ENCODE measurements at regions not wholly inside any gene's neighbourhood (a gene's known extent, or its start where the extent isn't known, plus 50 kb on each side); places are given as distances from the start of the nearest gene placed in this dataset.

DNA sequence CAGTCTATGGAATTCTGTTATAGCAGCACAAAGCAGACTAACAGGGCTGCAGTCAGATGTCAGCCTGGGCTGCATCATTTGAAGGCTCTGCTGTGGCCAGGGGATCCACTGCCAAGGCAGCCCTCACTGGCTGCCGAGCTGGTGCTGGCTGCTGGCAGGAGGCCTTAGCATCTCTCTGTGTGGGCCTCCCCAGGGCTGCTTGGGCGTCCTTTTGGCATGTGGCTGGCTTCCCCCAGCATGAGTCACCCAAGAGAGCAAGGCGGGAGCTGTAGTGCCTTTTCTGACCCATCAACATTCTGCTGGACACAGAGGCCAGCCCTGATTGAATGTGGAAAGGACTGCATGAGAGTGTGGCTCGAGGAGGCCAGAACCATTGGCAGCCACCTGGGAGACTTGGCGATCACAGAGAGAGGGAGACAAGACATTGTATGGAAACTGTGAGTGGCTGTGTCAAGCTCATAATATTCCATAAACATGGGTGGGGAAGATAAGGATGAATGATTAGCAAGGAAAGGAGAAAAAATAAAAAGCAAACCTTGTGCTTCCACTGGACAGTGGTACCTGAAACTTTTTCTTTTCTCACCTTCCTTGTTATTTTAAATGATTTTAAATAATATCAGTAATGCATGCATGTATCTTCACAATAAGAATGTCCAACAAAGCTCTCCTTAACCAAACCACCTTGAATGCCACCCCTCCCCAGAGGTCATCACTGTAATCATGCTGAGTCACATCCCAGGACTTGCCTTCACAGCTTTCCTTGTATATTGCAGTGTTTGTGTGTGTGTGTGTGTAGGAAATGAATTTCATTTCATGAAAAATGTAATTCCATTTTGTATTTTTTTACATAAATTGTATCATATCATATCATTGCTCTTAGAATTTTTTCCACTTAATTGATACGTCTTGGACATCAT is 55.0 kb upstream of the VSX1 start:
- DNase-seq (ENCODE audit: low spot score) (no peak), ATAC-seq (peak; percentile 17; the same call in 2 of the 3 replicates)
- Mint-ChIP-seq H3K27me3 (ENCODE audit: insufficient read depth, low read depth, poor library complexity) (peaks cover 7% of the 10 kb centered on the region), H3K27ac (no peak overlapping the region), H3K36me3 (ENCODE audit: low read depth) (no peaks in the 10 kb centered on the region), H3K4me1 (peaks cover 10% of the 10 kb centered on the region; the same call in 1 of the 3 replicates), H3K4me3 (no peak overlapping the region), H3K9me3 (no peaks in the 10 kb centered on the region; the same call in 2 of the 3 replicates)
- no peaks in the 10 kb centered on the region for H3K79me2 ChIP-seq (replicated peaks; ENCODE audit: insufficient read depth)
- no peaks in the 10 kb centered on the region for H3K36me3 ChIP-seq (ENCODE audit: insufficient read depth)
- H2AFZ ChIP-seq, result peak overlapping the region; percentile 69; the same call in 1 of the 2 replicates
- H3K27ac ChIP-seq (ENCODE audit: low read depth), result no peak overlapping the region
- no peaks in the 10 kb centered on the region for H3F3A ChIP-seq (replicated peaks; ENCODE audit: low read depth)
- TF ChIP-seq, protein P1, sequence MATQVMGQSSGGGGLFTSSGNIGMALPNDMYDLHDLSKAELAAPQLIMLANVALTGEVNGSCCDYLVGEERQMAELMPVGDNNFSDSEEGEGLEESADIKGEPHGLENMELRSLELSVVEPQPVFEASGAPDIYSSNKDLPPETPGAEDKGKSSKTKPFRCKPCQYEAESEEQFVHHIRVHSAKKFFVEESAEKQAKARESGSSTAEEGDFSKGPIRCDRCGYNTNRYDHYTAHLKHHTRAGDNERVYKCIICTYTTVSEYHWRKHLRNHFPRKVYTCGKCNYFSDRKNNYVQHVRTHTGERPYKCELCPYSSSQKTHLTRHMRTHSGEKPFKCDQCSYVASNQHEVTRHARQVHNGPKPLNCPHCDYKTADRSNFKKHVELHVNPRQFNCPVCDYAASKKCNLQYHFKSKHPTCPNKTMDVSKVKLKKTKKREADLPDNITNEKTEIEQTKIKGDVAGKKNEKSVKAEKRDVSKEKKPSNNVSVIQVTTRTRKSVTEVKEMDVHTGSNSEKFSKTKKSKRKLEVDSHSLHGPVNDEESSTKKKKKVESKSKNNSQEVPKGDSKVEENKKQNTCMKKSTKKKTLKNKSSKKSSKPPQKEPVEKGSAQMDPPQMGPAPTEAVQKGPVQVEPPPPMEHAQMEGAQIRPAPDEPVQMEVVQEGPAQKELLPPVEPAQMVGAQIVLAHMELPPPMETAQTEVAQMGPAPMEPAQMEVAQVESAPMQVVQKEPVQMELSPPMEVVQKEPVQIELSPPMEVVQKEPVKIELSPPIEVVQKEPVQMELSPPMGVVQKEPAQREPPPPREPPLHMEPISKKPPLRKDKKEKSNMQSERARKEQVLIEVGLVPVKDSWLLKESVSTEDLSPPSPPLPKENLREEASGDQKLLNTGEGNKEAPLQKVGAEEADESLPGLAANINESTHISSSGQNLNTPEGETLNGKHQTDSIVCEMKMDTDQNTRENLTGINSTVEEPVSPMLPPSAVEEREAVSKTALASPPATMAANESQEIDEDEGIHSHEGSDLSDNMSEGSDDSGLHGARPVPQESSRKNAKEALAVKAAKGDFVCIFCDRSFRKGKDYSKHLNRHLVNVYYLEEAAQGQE (IDR thresholded peaks at IDR 0.05; ENCODE audit: unreplicated experiment), result no peak
- TF ChIP-seq EZH2 (IDR thresholded peaks at IDR 0.05; ENCODE audit: low read depth, unreplicated experiment), result no peak
- no peak for TF ChIP-seq CREB1 (CRISPR knock-in tag; IDR thresholded peaks at IDR 0.05; ENCODE audit: low read depth)
- TF ChIP-seq STAT1 (IDR thresholded peaks at IDR 0.05; ENCODE audit: unreplicated experiment), result no peak
- TF ChIP-seq ZNF114 (CRISPR knock-in tag; IDR thresholded peaks at IDR 0.05), result no peak
- no peak for TF ChIP-seq EZH2phosphoT487 (IDR thresholded peaks at IDR 0.05; ENCODE audit: unreplicated experiment)
- TF ChIP-seq ZNF331 (CRISPR knock-in tag; IDR thresholded peaks at IDR 0.05; ENCODE audit: low read depth), result no peak
- TF ChIP-seq POLR2AphosphoS5 (IDR thresholded peaks at IDR 0.05; ENCODE audit: low read depth), result no peak
- TF ChIP-seq, protein P2, sequence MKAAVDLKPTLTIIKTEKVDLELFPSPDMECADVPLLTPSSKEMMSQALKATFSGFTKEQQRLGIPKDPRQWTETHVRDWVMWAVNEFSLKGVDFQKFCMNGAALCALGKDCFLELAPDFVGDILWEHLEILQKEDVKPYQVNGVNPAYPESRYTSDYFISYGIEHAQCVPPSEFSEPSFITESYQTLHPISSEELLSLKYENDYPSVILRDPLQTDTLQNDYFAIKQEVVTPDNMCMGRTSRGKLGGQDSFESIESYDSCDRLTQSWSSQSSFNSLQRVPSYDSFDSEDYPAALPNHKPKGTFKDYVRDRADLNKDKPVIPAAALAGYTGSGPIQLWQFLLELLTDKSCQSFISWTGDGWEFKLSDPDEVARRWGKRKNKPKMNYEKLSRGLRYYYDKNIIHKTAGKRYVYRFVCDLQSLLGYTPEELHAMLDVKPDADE (IDR thresholded peaks at IDR 0.05), result no peak
- no peak for TF ChIP-seq NANOG (IDR thresholded peaks at IDR 0.05; ENCODE audit: borderline replicate concordance)
- TF ChIP-seq JUNB (IDR thresholded peaks at IDR 0.05; ENCODE audit: unreplicated experiment), result no peak
- TF ChIP-seq, protein P3, sequence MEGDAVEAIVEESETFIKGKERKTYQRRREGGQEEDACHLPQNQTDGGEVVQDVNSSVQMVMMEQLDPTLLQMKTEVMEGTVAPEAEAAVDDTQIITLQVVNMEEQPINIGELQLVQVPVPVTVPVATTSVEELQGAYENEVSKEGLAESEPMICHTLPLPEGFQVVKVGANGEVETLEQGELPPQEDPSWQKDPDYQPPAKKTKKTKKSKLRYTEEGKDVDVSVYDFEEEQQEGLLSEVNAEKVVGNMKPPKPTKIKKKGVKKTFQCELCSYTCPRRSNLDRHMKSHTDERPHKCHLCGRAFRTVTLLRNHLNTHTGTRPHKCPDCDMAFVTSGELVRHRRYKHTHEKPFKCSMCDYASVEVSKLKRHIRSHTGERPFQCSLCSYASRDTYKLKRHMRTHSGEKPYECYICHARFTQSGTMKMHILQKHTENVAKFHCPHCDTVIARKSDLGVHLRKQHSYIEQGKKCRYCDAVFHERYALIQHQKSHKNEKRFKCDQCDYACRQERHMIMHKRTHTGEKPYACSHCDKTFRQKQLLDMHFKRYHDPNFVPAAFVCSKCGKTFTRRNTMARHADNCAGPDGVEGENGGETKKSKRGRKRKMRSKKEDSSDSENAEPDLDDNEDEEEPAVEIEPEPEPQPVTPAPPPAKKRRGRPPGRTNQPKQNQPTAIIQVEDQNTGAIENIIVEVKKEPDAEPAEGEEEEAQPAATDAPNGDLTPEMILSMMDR (conservative IDR thresholded peaks at IDR 0.05; ENCODE audit: low read depth in 2 of 2), result no peak
- TF ChIP-seq, protein P4, sequence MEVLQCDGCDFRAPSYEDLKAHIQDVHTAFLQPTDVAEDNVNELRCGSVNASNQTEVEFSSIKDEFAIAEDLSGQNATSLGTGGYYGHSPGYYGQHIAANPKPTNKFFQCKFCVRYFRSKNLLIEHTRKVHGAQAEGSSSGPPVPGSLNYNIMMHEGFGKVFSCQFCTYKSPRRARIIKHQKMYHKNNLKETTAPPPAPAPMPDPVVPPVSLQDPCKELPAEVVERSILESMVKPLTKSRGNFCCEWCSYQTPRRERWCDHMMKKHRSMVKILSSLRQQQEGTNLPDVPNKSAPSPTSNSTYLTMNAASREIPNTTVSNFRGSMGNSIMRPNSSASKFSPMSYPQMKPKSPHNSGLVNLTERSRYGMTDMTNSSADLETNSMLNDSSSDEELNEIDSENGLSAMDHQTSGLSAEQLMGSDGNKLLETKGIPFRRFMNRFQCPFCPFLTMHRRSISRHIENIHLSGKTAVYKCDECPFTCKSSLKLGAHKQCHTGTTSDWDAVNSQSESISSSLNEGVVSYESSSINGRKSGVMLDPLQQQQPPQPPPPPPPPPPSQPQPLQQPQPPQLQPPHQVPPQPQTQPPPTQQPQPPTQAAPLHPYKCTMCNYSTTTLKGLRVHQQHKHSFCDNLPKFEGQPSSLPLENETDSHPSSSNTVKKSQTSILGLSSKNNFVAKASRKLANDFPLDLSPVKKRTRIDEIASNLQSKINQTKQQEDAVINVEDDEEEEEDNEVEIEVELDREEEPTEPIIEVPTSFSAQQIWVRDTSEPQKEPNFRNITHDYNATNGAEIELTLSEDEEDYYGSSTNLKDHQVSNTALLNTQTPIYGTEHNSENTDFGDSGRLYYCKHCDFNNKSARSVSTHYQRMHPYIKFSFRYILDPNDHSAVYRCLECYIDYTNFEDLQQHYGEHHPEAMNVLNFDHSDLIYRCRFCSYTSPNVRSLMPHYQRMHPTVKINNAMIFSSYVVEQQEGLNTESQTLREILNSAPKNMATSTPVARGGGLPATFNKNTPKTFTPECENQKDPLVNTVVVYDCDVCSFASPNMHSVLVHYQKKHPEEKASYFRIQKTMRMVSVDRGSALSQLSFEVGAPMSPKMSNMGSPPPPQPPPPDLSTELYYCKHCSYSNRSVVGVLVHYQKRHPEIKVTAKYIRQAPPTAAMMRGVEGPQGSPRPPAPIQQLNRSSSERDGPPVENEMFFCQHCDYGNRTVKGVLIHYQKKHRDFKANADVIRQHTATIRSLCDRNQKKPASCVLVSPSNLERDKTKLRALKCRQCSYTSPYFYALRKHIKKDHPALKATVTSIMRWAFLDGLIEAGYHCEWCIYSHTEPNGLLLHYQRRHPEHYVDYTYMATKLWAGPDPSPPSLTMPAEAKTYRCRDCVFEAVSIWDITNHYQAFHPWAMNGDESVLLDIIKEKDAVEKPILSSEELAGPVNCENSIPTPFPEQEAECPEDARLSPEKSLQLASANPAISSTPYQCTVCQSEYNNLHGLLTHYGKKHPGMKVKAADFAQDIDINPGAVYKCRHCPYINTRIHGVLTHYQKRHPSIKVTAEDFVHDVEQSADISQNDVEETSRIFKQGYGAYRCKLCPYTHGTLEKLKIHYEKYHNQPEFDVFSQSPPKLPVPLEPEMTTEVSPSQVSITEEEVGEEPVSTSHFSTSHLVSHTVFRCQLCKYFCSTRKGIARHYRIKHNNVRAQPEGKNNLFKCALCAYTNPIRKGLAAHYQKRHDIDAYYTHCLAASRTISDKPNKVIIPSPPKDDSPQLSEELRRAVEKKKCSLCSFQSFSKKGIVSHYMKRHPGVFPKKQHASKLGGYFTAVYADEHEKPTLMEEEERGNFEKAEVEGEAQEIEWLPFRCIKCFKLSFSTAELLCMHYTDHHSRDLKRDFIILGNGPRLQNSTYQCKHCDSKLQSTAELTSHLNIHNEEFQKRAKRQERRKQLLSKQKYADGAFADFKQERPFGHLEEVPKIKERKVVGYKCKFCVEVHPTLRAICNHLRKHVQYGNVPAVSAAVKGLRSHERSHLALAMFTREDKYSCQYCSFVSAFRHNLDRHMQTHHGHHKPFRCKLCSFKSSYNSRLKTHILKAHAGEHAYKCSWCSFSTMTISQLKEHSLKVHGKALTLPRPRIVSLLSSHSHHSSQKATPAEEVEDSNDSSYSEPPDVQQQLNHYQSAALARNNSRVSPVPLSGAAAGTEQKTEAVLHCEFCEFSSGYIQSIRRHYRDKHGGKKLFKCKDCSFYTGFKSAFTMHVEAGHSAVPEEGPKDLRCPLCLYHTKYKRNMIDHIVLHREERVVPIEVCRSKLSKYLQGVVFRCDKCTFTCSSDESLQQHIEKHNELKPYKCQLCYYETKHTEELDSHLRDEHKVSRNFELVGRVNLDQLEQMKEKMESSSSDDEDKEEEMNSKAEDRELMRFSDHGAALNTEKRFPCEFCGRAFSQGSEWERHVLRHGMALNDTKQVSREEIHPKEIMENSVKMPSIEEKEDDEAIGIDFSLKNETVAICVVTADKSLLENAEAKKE (CRISPR knock-in tag; IDR thresholded peaks at IDR 0.05), result no peak
- H3K4me1 ChIP-seq (ENCODE audit: insufficient read depth), result no peaks in the 10 kb centered on the region
- no peaks in the 10 kb centered on the region; the same call in 1 of the 2 replicates for H3K9me2 ChIP-seq (ENCODE audit: insufficient read depth)
- no peak overlapping the region for H3K4me2 ChIP-seq
- no peaks in the 10 kb centered on the region for H4K20me1 ChIP-seq (replicated peaks; ENCODE audit: insufficient read depth)
- H3K4me3 ChIP-seq, result no peak overlapping the region
- no peaks in the 10 kb centered on the region for H3K27me3 ChIP-seq (ENCODE audit: insufficient read depth)
